ENCODE measurements at regions not wholly inside any gene's neighbourhood (a gene's known extent, or its start where the extent isn't known, plus 50 kb on each side); places are given as distances from the start of the nearest gene placed in this dataset.

- TF ChIP-seq, protein P1, sequence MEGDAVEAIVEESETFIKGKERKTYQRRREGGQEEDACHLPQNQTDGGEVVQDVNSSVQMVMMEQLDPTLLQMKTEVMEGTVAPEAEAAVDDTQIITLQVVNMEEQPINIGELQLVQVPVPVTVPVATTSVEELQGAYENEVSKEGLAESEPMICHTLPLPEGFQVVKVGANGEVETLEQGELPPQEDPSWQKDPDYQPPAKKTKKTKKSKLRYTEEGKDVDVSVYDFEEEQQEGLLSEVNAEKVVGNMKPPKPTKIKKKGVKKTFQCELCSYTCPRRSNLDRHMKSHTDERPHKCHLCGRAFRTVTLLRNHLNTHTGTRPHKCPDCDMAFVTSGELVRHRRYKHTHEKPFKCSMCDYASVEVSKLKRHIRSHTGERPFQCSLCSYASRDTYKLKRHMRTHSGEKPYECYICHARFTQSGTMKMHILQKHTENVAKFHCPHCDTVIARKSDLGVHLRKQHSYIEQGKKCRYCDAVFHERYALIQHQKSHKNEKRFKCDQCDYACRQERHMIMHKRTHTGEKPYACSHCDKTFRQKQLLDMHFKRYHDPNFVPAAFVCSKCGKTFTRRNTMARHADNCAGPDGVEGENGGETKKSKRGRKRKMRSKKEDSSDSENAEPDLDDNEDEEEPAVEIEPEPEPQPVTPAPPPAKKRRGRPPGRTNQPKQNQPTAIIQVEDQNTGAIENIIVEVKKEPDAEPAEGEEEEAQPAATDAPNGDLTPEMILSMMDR (IDR thresholded peaks at IDR 0.05): no peak
- no peak for TF ChIP-seq ZFX (IDR thresholded peaks at IDR 0.05; ENCODE audit: borderline replicate concordance)
Measured at GRCh38 chr5:63843190-63843589, 119.1 kb downstream of the HTR1A start.

Data from 22Rv1 (cell line).